DMS 273 (cell line): ENCODE measurements at regions not wholly inside any gene's neighbourhood (a gene's known extent, or its start where the extent isn't known, plus 50 kb on each side); places are given as distances from the start of the nearest gene placed in this dataset.
"Not testable (repeated sequence)": the region's sequence is repeated elsewhere in the genome, so short reads cannot be mapped to it uniquely, and the experiment has no call there.

Experiments
- DNase-seq: peaks from one replicate; lab custom pipeline; 2025; ENCODE audit not compliant: unreplicated experiment; lab: John Stamatoyannopoulos, UW

DNA sequence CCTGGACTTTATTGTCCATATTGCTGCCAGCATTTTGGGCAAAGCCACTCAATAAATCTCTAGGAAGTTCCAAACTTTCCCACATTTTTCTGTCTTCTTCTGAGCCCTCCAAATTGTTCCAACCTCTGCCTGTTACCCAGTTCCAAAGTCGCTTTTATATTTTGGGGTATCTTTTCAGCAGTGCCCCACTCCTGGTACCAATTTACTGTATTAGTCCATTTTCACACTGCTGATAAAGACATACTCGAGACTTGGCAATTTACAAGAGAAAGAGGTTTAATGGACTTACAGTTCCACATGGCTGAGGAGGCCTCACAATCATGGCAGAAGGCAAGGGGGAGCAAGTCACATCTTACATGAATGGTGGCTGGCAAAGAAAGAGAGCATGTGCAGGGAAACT lies 53.4 kb downstream of the AHSP start:
- not testable (repeated sequence) for DNase-seq

DNA sequence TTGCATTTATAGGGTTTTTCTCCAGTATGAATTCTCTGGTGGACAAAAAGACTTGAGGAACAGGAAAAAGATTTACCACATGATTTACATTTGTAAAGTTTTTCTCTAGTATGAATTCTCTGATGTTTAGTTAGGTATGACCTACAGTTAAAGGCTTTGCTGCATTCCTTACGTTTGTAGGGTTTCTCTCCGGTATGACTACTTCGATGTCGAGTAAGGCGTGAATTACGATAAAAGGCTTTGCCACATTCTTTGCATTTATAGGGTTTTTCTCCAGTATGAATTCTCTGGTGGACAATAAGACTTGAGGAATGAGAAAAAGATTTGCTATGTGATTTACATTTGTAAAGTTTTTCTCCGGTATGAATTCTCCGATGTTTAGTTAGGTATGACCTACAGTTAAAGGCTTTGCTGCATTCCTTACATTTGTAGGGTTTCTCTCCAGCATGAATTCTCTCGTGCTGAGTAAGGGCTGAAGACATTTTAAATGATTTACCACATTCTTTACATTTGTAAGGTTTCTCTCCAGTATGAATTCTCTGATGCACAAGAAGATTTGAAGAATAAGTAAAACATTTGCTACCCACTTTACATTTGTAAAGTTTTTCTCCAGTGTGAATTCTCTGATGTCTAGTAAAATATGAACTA lies 74.2 kb downstream of the AHSP start:
- not testable (repeated sequence) for DNase-seq

- DNase-seq, result no peak
Observed at GRCh38 chr16:31618130-31618529, 90.4 kb downstream of the AHSP start.

DNA sequence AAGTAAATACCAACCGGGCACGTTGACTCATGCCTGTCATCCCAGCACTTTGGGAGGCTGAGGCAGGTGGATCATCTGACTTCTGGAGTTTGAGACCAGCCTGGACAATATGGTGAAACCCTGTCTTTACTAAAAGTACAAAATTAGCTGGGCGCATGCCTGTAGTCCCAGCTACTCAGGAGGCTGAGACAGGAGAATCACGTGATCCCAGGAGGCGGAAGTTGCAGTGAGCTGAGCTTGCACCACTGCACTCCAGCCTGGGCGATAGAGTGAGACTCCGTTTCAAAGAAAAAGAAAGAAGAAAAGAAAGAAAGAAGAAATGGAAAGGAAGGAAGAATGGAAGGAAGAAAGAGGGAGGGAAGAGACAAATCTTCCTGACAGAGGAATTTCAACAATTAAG lies 108.7 kb downstream of the AHSP start:
- no peak for DNase-seq

- no peak for DNase-seq
Observed at GRCh38 chr16:31641279-31641678, 113.6 kb downstream of the AHSP start.

DNA sequence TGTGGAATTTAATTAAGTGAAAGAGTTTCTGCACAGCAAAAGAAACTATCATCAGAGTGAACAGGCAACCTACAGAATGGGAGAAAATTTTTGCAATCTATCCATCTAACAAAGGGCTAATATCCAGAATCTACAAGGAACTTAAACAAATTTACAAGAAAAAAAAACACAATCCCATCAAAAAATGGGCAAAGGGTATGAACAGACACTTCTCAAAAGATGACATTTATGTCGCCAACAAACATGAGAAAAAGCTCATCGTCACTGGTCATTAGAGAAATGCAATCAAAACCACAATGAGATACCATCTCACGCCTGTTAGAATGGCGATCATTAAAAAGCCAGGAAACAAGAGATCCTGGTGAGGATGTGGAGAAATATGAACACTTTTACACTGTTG lies 128.0 kb downstream of the AHSP start:
- DNase-seq, result not testable (repeated sequence)

- DNase-seq, result no peak
Observed at GRCh38 chr16:31664683-31665482, 137.2 kb downstream of the AHSP start.

DNA sequence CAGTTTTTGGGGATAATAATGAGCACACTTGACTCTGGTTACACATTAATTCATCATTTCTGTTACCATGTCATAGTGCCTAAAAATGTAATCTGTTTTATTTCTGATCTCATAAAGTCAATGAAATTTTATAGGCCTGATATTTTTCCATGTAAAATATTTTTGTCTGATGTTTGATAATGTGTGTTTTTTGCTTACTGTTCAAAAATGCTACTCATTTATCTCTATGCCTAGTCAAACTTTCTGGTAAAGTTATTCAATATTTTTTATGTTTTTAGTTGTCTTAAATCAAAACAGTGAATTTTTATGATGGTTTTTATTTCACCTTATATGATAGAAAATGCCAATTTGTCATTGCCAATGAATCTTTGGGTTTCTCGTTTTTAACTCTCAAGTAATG lies 147.0 kb downstream of the AHSP start:
- no peak for DNase-seq

DNA sequence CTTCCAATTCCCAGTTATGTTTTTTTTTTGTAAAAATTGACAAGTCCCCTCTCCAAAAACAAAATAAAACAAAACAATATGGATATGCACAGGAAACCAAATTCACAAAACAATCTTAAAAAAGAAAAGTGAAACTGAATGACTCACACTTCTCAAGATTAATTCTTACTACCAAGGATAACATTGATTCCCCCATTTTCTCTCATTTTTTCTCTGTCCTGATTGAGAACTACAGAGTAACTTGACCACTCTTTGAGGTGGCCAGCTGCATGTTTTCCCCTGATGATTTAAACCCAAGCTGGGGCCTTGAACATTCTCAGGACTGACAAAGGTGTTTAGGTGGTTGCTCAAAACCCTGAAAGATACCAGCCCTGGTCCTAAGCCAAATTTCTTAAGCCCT lies 149.0 kb downstream of the AHSP start:
- no peak for DNase-seq

- DNase-seq, result no peak
Observed at GRCh38 chr16:31678649-31679325, 151.1 kb downstream of the AHSP start.

GRCh38 chr16:31689331-31689730 lies 161.6 kb downstream of the AHSP start:
- not testable (repeated sequence) for DNase-seq

DNA sequence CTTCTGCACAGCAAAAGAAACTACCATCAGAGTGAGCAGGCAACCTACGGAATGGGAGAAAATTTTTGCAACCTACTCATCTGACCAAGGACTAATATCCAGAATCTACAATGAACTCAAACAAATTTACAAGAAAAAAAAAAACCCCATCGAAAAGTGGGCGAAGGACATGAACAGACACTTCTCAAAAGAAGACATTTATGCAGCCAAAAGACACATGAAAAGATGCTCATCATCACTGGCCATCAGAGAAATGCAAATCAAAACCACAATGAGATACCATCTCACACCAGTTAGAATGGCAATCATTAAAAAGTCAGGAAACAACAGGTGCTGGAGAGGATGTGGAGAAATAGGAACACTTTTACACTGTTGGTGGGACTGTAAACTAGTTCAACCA lies 164.6 kb downstream of the AHSP start:
- not testable (repeated sequence) for DNase-seq

- no peak for DNase-seq
Observed at GRCh38 chr16:31693733-31694132, 166.0 kb downstream of the AHSP start.

- DNase-seq, result no peak
Observed at GRCh38 chr16:31694461-31694860, 166.8 kb downstream of the AHSP start.

DNA sequence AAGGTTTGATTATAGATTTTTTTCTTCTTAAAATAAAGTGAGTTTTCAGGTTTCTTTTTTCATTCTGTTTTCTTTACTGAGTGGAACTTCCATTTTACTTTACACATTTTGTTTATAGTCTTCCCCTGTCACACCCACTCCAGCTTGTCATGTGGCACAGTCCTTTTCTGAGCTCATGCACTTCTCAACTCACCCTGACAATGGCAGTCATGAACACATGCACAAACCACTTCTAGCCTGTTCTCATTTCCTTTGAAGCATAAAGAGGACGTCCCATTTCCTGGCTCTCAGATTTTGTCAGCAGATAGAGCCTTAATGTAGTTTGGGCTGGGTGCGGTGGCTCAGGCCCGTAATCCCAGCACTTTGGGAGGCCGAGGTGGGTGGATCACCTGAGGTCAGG lies 168.0 kb downstream of the AHSP start:
- DNase-seq, result no peak

DNA sequence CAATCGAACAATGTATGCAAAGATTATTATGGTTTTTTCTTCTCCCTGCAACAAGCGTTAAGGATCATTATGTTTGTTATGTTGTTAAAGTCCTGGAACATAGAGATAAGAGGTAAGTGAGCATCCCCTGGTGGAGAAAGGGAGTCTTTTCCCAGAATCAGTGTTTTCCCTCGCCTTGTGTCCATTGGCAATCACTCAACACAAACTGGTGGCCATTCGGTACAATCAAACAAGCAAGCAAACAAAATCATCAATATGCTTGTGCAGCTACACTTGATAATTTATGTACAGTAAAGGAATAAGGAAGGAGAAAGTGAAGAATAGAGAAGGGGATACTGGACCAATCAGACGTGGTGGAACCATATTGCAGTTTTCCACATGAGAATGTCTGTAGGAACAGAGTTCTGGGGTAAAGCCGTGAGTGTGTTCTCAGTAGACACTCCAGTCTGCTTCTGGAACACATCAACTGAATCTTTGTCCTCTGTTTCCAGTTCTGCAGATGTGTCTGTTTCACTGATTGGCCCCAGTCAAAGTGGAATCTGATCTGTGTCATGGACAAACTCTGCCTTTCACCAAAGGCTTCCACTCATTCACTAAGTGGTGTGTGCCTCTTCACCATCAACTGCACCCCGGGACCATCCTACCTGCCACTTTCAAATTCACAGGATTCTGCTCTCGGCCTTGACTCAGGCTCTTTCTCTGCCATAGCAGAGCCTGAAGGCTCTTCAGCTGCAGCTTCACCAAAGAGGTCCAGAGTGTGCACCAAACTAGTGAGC lies 169.5 kb downstream of the AHSP start:
- peak; percentile 76 for DNase-seq

DNA sequence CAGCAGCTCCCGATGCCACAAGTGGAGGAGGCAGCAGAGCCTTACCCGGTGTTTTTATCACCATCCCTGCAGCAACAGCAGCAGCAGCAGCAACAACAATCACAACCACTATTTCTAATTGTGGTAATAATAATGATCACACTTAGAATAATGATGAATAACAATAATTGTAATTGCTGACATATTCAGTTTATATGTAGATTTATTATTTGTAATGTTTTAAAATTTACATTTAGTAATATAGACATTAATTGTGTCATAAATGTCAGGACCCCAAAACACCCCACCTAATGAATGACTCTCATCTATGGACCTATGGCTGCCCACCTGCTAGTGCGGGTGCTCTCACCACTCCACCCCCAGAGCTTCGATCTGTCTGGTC lies 170.0 kb downstream of the AHSP start:
- no peak for DNase-seq

- DNase-seq, result no peak
Observed at GRCh38 chr16:31698901-31699300, 171.2 kb downstream of the AHSP start.

GRCh38 chr16:31699601-31700000 lies 171.9 kb downstream of the AHSP start:
- no peak for DNase-seq

- peak; percentile 93 for DNase-seq
Observed at GRCh38 chr16:31700200-31700529, 172.5 kb downstream of the AHSP start.
